SK-N-SH treated with all-trans-retinoic acid at 6 μM for 48 hours (cell line): ENCODE measurements at regions not wholly inside any gene's neighbourhood (a gene's known extent, or its start where the extent isn't known, plus 50 kb on each side); places are given as distances from the start of the nearest gene placed in this dataset.

Source experiments
- ATAC-seq: fragments of 200-7000 bp; cut with Tn5 transposase; 3 replicates; pipeline ENCODE4 v1.9.1; 2020; ENCODE audit warnings: mild to moderate bottlenecking, moderate library complexity
- ARNTL ChIP-seq: fragments of 450-650 bp; formaldehyde crosslinking; IDR thresholded peaks from 2 replicates; pipeline ENCODE4 v1.5.0; 2020; ENCODE audit warnings: low read depth, mild to moderate bottlenecking, moderate library complexity, borderline replicate concordance
- BACH2 ChIP-seq: fragments of 250-450 bp; sonication (Bioruptor Pico); IDR thresholded peaks from 2 replicates; pipeline ENCODE4 v1.9.0; 2021; ENCODE audit warnings: mild to moderate bottlenecking, borderline replicate concordance
- CSDC2 ChIP-seq: fragments of 250-450 bp; sonication (Bioruptor Pico); IDR thresholded peaks from 2 replicates; pipeline ENCODE4 v1.5.0; 2020; ENCODE audit warnings: mild to moderate bottlenecking, moderate library complexity
- ESRRG ChIP-seq: fragments of 250-450 bp; sonication (Bioruptor Pico); IDR thresholded peaks from 2 replicates; pipeline ENCODE4 v1.6.1; 2021; ENCODE audit warnings: mild to moderate bottlenecking
- PPARA ChIP-seq: fragments of 250-450 bp; sonication (Bioruptor Pico); IDR thresholded peaks from 2 replicates; pipeline ENCODE4 v1.5.0; 2020; ENCODE audit warnings: mild to moderate bottlenecking, borderline replicate concordance
- RARB ChIP-seq: fragments of 250-450 bp; sonication (Bioruptor Pico); IDR thresholded peaks from 2 replicates; pipeline ENCODE4 v1.8.0; 2021; ENCODE audit warnings: mild to moderate bottlenecking, moderate library complexity
- TCF4 ChIP-seq: fragments of 250-450 bp; sonication (Bioruptor Pico); IDR thresholded peaks from 2 replicates; pipeline ENCODE4 v1.8.0; 2021; ENCODE audit warnings: mild to moderate bottlenecking, moderate library complexity, borderline replicate concordance
- ZFP3 ChIP-seq: fragments of 250-450 bp; sonication (Bioruptor Pico); IDR thresholded peaks from 2 replicates; pipeline ENCODE4 v1.5.0; 2020; ENCODE audit warnings: mild to moderate bottlenecking, moderate library complexity
- ZFP30 ChIP-seq: fragments of 450-650 bp; formaldehyde crosslinking; IDR thresholded peaks from 2 replicates; pipeline ENCODE4 v1.5.0; 2022; ENCODE audit warnings: mild to moderate bottlenecking, moderate library complexity
- ZNF70 ChIP-seq: fragments of 450-650 bp; formaldehyde crosslinking; IDR thresholded peaks from 2 replicates; pipeline ENCODE4 v1.5.0; 2020; ENCODE audit warnings: mild to moderate bottlenecking, moderate library complexity
- TF ChIP-seq, protein P1 (sequence below): fragments of 250-450 bp; sonication (Bioruptor Pico); IDR thresholded peaks from 2 replicates; pipeline ENCODE4 v1.5.1; 2020; ENCODE audit warnings: low read depth, mild to moderate bottlenecking, moderate library complexity
- TF ChIP-seq, protein P2 (sequence below): fragments of 250-450 bp; sonication (Bioruptor Pico); IDR thresholded peaks from 2 replicates; pipeline ENCODE4 v1.5.1; 2021; ENCODE audit warnings: mild to moderate bottlenecking, moderate library complexity
- TF ChIP-seq, protein P3 (sequence below): fragments of 250-450 bp; sonication (Bioruptor Pico); IDR thresholded peaks from 2 replicates; pipeline ENCODE4 v1.8.0; 2021; ENCODE audit warnings: low read depth, mild to moderate bottlenecking, moderate library complexity, borderline replicate concordance
- TF ChIP-seq, protein P4 (sequence below): fragments of 250-450 bp; sonication (Bioruptor Pico); IDR thresholded peaks from 2 replicates; pipeline ENCODE4 v1.8.0; 2020; ENCODE audit warnings: mild to moderate bottlenecking, moderate library complexity, borderline replicate concordance
- TF ChIP-seq, protein P5 (sequence below): fragments of 250-450 bp; sonication (Bioruptor Pico); IDR thresholded peaks from 2 replicates; pipeline ENCODE4 v1.5.0; 2020; ENCODE audit warnings: mild to moderate bottlenecking, moderate library complexity

DNA sequence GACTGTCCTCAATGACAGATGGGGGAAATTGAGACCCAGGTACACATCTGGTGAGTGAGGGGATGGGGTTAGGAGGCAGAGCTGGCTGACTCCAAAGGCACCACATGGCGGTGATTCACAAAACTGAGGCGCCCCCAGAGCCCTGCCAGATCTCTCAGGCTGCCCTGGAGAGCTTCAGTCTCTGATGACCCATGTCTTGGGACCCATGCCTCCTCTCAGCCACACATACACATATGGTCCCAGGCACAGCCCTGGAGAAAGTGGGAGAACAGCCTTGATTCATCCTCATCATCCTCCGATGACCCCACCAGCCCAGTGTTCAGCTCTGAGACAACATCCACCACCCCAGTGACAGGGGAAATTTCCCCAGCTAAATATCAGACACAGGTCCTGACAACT is 426.0 kb downstream of the RPS24 start:
- ATAC-seq, result no peak
- TF ChIP-seq RARB (no peak), PPARA (CRISPR knock-in tag) (no peak), ZFP30 (CRISPR knock-in tag) (no peak)

DNA sequence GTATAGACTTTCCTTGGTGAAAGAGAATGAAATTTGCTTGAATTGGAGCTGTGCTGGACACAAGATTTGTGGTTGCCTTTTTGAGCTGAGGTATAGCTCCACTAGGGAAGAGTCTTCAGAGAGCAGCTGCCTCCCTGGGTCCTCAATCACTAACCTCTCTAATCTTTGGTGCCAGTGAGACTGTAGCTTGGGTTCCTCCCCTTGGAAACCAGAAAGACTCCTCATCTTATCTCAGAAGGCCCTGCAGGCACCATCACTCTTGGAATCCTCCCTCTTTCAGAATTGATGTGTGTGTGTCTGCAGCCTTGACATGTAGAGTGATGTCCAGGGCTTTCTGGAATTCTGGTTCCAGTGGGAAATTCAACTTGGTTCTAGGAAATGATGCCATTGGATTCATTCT is 426.5 kb downstream of the RPS24 start:
- no peak for ATAC-seq
- TF ChIP-seq, protein P1, sequence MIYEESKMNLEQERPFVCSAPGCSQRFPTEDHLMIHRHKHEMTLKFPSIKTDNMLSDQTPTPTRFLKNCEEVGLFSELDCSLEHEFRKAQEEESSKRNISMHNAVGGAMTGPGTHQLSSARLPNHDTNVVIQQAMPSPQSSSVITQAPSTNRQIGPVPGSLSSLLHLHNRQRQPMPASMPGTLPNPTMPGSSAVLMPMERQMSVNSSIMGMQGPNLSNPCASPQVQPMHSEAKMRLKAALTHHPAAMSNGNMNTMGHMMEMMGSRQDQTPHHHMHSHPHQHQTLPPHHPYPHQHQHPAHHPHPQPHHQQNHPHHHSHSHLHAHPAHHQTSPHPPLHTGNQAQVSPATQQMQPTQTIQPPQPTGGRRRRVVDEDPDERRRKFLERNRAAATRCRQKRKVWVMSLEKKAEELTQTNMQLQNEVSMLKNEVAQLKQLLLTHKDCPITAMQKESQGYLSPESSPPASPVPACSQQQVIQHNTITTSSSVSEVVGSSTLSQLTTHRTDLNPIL (CRISPR knock-in tag), result no peak
- TF ChIP-seq ARNTL (CRISPR knock-in tag), result no peak
- TF ChIP-seq PPARA (CRISPR knock-in tag), result no peak
- TF ChIP-seq, protein P2, sequence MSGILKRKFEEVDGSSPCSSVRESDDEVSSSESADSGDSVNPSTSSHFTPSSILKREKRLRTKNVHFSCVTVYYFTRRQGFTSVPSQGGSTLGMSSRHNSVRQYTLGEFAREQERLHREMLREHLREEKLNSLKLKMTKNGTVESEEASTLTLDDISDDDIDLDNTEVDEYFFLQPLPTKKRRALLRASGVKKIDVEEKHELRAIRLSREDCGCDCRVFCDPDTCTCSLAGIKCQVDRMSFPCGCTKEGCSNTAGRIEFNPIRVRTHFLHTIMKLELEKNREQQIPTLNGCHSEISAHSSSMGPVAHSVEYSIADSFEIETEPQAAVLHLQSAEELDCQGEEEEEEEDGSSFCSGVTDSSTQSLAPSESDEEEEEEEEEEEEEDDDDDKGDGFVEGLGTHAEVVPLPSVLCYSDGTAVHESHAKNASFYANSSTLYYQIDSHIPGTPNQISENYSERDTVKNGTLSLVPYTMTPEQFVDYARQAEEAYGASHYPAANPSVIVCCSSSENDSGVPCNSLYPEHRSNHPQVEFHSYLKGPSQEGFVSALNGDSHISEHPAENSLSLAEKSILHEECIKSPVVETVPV (CRISPR knock-in tag), result no peak
- TF ChIP-seq ZNF70 (CRISPR knock-in tag), result no peak
- TF ChIP-seq ZFP3 (CRISPR knock-in tag), result no peak
- TF ChIP-seq, protein P3, sequence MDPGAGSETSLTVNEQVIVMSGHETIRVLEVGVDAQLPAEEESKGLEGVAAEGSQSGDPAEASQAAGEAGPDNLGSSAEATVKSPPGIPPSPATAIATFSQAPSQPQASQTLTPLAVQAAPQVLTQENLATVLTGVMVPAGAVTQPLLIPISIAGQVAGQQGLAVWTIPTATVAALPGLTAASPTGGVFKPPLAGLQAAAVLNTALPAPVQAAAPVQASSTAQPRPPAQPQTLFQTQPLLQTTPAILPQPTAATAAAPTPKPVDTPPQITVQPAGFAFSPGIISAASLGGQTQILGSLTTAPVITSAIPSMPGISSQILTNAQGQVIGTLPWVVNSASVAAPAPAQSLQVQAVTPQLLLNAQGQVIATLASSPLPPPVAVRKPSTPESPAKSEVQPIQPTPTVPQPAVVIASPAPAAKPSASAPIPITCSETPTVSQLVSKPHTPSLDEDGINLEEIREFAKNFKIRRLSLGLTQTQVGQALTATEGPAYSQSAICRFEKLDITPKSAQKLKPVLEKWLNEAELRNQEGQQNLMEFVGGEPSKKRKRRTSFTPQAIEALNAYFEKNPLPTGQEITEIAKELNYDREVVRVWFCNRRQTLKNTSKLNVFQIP (CRISPR knock-in tag), result no peak
- TF ChIP-seq, protein P4, sequence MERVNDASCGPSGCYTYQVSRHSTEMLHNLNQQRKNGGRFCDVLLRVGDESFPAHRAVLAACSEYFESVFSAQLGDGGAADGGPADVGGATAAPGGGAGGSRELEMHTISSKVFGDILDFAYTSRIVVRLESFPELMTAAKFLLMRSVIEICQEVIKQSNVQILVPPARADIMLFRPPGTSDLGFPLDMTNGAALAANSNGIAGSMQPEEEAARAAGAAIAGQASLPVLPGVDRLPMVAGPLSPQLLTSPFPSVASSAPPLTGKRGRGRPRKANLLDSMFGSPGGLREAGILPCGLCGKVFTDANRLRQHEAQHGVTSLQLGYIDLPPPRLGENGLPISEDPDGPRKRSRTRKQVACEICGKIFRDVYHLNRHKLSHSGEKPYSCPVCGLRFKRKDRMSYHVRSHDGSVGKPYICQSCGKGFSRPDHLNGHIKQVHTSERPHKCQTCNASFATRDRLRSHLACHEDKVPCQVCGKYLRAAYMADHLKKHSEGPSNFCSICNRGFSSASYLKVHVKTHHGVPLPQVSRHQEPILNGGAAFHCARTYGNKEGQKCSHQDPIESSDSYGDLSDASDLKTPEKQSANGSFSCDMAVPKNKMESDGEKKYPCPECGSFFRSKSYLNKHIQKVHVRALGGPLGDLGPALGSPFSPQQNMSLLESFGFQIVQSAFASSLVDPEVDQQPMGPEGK (CRISPR knock-in tag), result no peak
- TF ChIP-seq, all 23 proteins: peak for 0

DNA sequence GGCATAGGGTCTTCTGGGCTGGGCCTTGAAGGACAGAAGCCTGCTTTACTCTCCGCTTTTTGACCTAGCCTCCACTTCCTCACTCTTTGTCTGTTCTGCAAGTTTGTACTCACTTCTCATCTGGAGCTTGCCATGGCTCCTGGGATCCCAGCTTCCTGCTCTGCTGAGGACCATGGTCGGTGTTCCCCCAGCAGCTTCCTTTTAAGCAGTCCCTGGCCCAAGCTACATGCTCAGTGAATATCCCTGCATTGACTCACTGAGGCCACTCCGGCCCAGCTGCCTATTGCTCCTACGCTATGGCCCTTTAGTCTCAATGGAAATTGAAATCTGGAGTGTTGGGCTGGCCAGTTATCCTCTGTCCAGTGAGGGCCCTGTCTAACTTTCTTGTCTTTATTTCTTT is 427.7 kb downstream of the RPS24 start:
- ATAC-seq, result no peak
- no peak for TF ChIP-seq CSDC2 (CRISPR knock-in tag)
- TF ChIP-seq ZNF70 (CRISPR knock-in tag), result no peak
- TF ChIP-seq, protein P2 (CRISPR knock-in tag), result no peak
- TF ChIP-seq ZFP30 (CRISPR knock-in tag), result no peak
- TF ChIP-seq ZFP3 (CRISPR knock-in tag), result no peak
- TF ChIP-seq ESRRG (CRISPR knock-in tag), result no peak
- TF ChIP-seq, protein P4 (CRISPR knock-in tag), result no peak
- no peak for TF ChIP-seq ARNTL (CRISPR knock-in tag)
- TF ChIP-seq, protein P5, sequence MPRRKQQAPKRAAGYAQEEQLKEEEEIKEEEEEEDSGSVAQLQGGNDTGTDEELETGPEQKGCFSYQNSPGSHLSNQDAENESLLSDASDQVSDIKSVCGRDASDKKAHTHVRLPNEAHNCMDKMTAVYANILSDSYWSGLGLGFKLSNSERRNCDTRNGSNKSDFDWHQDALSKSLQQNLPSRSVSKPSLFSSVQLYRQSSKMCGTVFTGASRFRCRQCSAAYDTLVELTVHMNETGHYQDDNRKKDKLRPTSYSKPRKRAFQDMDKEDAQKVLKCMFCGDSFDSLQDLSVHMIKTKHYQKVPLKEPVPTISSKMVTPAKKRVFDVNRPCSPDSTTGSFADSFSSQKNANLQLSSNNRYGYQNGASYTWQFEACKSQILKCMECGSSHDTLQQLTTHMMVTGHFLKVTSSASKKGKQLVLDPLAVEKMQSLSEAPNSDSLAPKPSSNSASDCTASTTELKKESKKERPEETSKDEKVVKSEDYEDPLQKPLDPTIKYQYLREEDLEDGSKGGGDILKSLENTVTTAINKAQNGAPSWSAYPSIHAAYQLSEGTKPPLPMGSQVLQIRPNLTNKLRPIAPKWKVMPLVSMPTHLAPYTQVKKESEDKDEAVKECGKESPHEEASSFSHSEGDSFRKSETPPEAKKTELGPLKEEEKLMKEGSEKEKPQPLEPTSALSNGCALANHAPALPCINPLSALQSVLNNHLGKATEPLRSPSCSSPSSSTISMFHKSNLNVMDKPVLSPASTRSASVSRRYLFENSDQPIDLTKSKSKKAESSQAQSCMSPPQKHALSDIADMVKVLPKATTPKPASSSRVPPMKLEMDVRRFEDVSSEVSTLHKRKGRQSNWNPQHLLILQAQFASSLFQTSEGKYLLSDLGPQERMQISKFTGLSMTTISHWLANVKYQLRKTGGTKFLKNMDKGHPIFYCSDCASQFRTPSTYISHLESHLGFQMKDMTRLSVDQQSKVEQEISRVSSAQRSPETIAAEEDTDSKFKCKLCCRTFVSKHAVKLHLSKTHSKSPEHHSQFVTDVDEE, result no peak
- no peak for TF ChIP-seq RARB
- no peak for TF ChIP-seq BACH2 (CRISPR knock-in tag)
- TF ChIP-seq TCF4 (CRISPR knock-in tag), result no peak
